ENCODE measurements at regions not wholly inside any gene's neighbourhood (a gene's known extent, or its start where the extent isn't known, plus 50 kb on each side); places are given as distances from the start of the nearest gene placed in this dataset.
"Not testable (repeated sequence)": the region's sequence is repeated elsewhere in the genome, so short reads cannot be mapped to it uniquely, and the experiment has no call there.

GRCh38 chr6:60991427-60992028, 1294.5 kb downstream of the KHDRBS2 start:
- DNase-seq = no peak
- H3K27me3 ChIP-seq (ENCODE audit: low read depth) = no peaks in the 10 kb centered on the region
- H3K36me3 ChIP-seq = no peaks in the 10 kb centered on the region
- no peaks in the 10 kb centered on the region for H3K4me1 ChIP-seq
- TF ChIP-seq CTCF (IDR thresholded peaks at IDR 0.05; ENCODE audit: borderline replicate concordance) = no peak
- H3K4me3 ChIP-seq = no peak overlapping the region
- H3K9me3 ChIP-seq (replicated peaks) = peaks cover 24% of the 10 kb centered on the region
- intact Hi-C loops (cut with micrococcal nuclease) = no loop called here
- no peak overlapping the region for H3K27ac ChIP-seq (replicated peaks)

GRCh38 chr6:60952500-60952899, 1333.5 kb downstream of the KHDRBS2 start:
- DNase-seq = no peak
- peaks cover 4% of the 10 kb centered on the region for H3K9me3 ChIP-seq (replicated peaks)
- H3K27me3 ChIP-seq (ENCODE audit: low read depth) = no peaks in the 10 kb centered on the region
- H3K4me1 ChIP-seq = no peaks in the 10 kb centered on the region
- no peak for TF ChIP-seq CTCF (IDR thresholded peaks at IDR 0.05; ENCODE audit: borderline replicate concordance)
- H3K27ac ChIP-seq (replicated peaks) = no peak overlapping the region
- H3K36me3 ChIP-seq = no peaks in the 10 kb centered on the region
- no peak overlapping the region for H3K4me3 ChIP-seq
- intact Hi-C loops (cut with micrococcal nuclease) = no loop called here

GRCh38 chr6:60950221-60950923, 1335.7 kb downstream of the KHDRBS2 start:
- intact Hi-C loops (cut with micrococcal nuclease); H3K27ac ChIP-seq (replicated peaks); H3K27me3 ChIP-seq (ENCODE audit: low read depth); H3K9me3 ChIP-seq (replicated peaks); H3K4me3 ChIP-seq; H3K4me1 ChIP-seq; H3K36me3 ChIP-seq; DNase-seq: not testable (repeated sequence)

GRCh38 chr6:60947416-60947815, 1338.6 kb downstream of the KHDRBS2 start:
- H3K9me3 ChIP-seq (replicated peaks); intact Hi-C loops (cut with micrococcal nuclease); DNase-seq; H3K36me3 ChIP-seq; H3K27me3 ChIP-seq (ENCODE audit: low read depth); H3K4me3 ChIP-seq; H3K4me1 ChIP-seq; H3K27ac ChIP-seq (replicated peaks): not testable (repeated sequence)

GRCh38 chr6:60944803-60945202, 1341.2 kb downstream of the KHDRBS2 start:
- intact Hi-C loops (cut with micrococcal nuclease); DNase-seq: not testable (repeated sequence)

GRCh38 chr6:60935970-60936369, 1350.1 kb downstream of the KHDRBS2 start:
- H3K4me1 ChIP-seq; H3K4me3 ChIP-seq; DNase-seq; H3K36me3 ChIP-seq; H3K27me3 ChIP-seq (ENCODE audit: low read depth); H3K27ac ChIP-seq (replicated peaks); H3K9me3 ChIP-seq (replicated peaks); intact Hi-C loops (cut with micrococcal nuclease): not testable (repeated sequence)

More at GRCh38 chr6:60944803-60945202, 1341.2 kb downstream of the KHDRBS2 start:
- H3K4me3 ChIP-seq; H3K27me3 ChIP-seq (ENCODE audit: low read depth); H3K27ac ChIP-seq (replicated peaks); H3K4me1 ChIP-seq; H3K36me3 ChIP-seq; H3K9me3 ChIP-seq (replicated peaks): not testable (repeated sequence)

- intact Hi-C loops (cut with micrococcal nuclease); H3K4me1 ChIP-seq; H3K9me3 ChIP-seq (replicated peaks); H3K4me3 ChIP-seq; H3K36me3 ChIP-seq; H3K27me3 ChIP-seq (ENCODE audit: low read depth); DNase-seq; H3K27ac ChIP-seq (replicated peaks): not testable (repeated sequence)
These were observed 1366.4 kb downstream of the KHDRBS2 start for GRCh38 chr6:60919652-60920051.

- H3K36me3 ChIP-seq; H3K4me3 ChIP-seq; H3K27me3 ChIP-seq (ENCODE audit: low read depth); intact Hi-C loops (cut with micrococcal nuclease); DNase-seq; H3K27ac ChIP-seq (replicated peaks); H3K4me1 ChIP-seq: not testable (repeated sequence)
- peaks cover 41% of the 10 kb centered on the region for H3K9me3 ChIP-seq (replicated peaks)
These were observed 1382.2 kb downstream of the KHDRBS2 start for GRCh38 chr6:60903860-60904259.

GRCh38 chr6:60893374-60893773, 1392.7 kb downstream of the KHDRBS2 start:
- H3K9me3 ChIP-seq (replicated peaks) = peaks cover 19% of the 10 kb centered on the region
- H3K27me3 ChIP-seq (ENCODE audit: low read depth) = not testable (repeated sequence)

More at GRCh38 chr6:60893374-60893773, 1392.7 kb downstream of the KHDRBS2 start:
- H3K27ac ChIP-seq (replicated peaks); H3K4me3 ChIP-seq; DNase-seq; H3K36me3 ChIP-seq; H3K4me1 ChIP-seq; intact Hi-C loops (cut with micrococcal nuclease): not testable (repeated sequence)

Measured in left ventricle myocardium inferior (tissue), 1 donor.